SIG-M5 (cell line): ENCODE measurements at regions not wholly inside any gene's neighbourhood (a gene's known extent, or its start where the extent isn't known, plus 50 kb on each side); places are given as distances from the start of the nearest gene placed in this dataset.

Experiments used
- DNase-seq: peaks from one replicate; lab custom pipeline; 2025; lab: John Stamatoyannopoulos, UW

DNA sequence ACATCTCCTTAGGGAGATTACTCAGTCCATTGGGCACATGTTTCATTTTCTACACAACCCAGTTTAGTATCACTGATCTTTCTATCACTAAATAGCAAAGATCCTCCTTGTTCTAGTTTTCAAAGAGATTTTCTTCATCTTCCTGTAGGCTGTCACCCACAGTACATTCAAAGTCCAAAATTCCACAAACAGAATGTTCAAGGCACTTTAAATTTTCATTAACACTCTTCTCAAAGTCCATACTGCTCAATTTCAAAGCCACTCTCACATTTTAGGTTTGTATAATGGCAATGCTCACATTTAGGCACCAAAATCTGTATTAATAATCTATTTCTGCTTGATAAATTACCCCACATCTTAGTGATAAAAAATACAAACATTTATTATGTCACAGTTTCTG is 152.8 kb downstream of the FSIP2 start:
- no peak for DNase-seq

DNA sequence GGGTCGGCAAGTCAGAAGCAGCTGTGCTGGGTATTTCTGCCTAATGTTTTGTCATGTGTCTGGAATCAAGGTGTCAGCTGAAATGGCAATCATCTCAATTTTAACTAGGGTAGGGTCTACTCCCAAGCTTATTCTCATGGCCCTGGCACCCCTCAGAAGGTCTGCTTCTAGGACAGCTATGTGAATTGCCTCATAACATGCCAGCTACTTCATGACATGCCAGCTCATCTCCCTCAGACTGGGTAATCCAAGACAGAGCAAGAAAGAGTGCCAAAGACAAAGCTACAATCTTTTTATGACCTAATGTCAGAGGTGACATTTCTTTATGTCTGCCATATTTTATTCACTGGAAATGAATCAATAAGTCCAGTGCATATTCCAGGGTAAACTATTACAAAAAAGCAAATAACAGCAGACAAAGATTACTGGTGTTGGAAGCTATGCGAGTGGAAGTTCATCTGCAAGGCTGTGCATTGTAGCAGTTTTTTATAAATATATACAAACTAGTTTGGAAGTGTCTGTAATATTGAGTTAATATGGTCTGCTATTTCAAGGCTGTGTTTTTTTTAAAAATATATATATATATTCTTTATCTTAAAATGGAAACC is 153.3 kb downstream of the FSIP2 start:
- no peak for DNase-seq

DNA sequence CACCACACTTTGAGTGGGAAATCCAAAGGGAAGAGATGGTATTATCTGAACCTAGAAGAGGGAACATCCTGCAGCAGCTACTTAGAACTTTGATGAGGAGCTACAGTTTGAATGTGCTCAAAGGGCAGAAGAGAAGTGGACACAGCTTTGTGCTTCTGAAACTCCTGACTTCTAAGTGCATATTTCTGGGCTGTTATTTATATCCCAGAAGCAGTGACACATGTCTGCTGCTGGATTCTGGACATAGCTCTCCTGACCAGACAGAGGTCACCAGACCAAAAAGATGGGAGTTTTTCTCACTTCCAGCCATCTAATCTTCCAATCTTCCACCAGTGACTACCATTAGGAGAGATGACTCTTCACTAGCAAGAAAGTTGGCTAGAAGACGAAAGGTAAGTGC is 153.9 kb downstream of the FSIP2 start:
- no peak for DNase-seq

DNA sequence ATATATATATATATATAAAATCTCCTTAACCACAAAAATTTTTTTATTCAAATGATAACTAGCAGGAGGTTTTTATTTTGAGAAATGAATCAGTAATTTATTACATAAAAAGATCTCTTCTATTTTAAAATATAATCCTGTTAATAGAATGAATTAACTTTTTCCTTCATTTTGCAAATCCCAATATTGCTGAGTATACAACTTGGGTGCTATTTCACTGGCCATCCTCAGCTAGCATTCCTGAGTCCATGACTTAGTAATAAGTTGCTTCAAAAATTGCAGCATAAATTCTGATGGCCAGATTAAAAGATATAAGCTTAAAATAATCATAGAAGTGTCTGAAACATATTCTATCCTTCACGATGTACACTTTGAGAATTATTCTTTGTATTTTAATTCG is 155.6 kb downstream of the FSIP2 start:
- DNase-seq, result no peak

DNA sequence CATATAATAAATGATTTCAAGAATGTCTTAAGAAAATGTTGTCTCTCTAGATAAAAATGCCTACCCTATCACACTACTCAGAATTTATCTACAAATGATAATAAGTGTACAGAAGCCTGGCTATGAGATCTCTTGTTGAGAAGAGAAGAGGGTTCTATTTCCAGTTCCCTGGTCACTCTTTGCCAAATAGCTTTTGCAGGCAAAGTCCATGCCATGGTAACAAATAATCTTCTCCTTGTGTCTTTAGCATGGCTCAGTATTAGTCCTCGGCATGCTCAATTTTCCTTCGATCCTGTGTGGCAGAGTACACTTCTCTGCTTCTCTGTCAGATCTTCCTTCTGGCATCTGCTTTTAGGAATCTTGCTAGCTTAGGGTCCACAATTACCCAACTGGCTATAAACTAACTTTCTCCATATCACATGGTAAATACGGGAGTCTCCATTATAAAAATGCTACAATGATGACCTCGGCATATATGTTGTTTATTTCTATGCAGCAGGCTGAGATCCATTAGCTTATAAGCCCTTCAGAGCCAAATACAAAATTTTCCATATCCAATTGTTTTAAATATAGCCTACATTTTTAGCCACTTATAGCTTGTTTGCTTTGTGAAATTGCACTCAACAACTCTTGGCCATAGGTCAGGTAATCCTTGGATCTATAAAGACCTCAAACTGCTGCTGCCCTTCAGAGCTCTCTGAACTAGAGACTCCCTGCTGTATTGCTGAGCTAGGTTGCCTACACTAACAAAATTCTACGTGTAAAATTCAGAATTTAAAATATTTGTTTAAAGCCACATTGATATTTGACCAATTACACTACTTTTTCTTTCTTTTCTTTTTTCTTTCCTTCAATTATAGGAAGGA is 157.5 kb downstream of the FSIP2 start:
- DNase-seq, result no peak

DNA sequence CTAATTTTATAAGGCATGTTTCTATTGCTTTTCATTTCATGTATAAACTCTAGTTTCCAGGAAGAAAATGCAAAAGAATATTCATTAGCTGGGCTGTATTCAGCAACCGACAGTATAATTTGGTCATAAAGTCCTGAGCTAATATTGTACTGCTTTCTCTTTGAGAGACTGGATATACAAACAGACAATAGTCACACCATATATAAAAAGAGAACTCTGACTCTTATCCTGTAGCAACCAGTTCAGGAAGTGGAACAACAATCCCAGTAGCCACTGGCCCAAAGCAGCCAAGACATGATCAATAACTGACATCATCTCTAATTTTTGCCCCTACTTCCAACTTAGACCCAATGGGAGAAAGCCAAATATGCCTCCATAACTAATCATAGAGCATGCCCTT is 160.8 kb downstream of the FSIP2 start:
- DNase-seq, result no peak

- DNase-seq, result no peak
Observed at GRCh38 chr2:185919155-185919554, 180.6 kb downstream of the FSIP2 start.

DNA sequence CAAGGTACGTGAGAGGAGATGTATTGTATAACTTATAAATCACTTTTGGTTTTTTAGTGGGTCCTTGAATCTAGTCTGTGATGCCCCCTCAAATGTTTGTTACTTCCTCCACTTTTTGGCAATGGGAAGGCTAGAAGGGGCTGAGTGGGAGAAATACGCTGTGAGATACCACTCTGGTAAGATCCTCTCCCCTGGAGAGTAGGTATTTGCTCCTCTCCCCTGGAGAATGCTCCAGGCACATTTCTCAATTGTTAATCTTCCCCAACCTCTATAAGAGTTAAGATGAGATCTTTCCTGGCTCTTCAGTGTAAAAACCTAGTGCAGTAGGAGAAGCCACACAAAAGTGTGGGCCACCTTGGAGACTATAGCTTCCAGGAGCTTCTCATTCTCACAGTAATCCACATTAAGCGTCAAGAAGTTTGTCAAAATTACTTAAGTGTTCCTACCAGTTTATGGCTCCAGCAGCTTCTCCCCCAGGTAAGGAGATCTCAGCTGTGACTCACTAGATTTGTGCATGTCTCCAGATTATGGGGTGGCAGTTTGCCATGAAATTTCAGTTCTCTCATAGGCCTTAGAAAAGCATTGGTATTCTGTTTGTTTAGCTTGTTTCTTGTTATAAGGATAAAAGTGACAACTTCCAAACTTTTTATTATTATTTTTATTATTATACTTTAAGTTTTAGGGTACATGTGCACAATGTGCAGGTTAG is 182.6 kb downstream of the FSIP2 start:
- no peak for DNase-seq

- DNase-seq, result no peak
Observed at GRCh38 chr2:185934232-185934631, 195.6 kb downstream of the FSIP2 start.

DNA sequence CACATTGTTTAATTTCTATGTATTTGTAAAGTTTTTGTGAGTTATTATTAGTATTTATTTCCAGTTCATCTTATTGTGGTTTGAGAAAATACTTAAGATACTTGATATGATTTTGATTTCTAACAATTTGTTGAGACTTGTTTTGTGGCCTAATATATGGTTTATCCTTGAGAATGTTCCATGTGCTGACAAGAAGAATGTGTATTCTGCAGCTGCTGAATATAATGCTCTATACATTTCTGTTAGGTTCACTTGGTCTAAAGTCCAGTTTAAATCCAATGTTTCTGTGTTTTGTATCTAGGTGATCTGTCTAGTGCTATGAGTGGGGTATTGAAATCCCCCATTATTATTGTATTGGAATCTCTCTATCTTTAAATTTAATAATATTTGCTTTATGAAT is 201.3 kb downstream of the FSIP2 start:
- DNase-seq, result no peak

DNA sequence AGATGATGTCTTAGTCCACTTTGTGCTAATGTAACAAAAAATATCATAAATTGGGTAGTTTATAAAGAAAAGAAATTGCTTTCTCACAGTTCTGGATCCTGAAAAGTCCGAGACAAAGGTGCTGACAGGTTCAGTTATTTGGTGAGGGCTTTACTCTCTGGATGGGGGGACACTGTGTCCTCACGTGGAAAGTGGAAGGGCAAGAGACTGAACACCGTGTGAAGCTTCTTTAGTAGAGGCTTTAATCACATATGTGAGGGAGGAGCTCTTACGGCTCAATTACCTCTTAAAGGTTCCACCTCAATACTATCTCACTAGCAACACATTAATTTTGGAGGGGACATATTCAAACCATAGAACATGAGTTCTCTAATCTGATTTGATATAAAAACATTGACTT is 204.3 kb downstream of the FSIP2 start:
- no peak for DNase-seq

DNA sequence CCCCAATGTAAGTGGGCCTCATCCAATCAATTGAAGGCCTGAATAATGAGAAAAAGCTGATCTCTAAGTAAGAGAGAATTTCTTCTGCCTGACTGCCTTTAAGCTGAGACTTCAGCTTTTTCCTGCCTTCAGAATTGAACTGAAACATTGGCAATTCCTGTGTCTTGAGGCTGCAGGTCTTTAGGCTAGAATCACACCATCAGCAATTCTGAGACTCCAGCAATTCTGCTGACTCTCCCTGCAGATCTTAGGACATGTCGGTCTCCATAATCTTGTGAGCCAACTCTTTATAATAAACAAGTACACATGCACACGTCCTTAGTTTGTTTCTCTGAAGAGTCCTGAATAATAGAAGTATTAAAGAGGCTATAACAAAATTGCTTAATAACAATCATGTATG is 209.1 kb downstream of the FSIP2 start:
- no peak for DNase-seq

GRCh38 chr2:185952100-185952499 is 213.5 kb downstream of the FSIP2 start:
- no peak for DNase-seq

- no peak for DNase-seq
Observed at GRCh38 chr2:185954389-185954788, 215.8 kb downstream of the FSIP2 start.

- no peak for DNase-seq
Observed at GRCh38 chr2:185955050-185955449, 216.4 kb downstream of the FSIP2 start.

DNA sequence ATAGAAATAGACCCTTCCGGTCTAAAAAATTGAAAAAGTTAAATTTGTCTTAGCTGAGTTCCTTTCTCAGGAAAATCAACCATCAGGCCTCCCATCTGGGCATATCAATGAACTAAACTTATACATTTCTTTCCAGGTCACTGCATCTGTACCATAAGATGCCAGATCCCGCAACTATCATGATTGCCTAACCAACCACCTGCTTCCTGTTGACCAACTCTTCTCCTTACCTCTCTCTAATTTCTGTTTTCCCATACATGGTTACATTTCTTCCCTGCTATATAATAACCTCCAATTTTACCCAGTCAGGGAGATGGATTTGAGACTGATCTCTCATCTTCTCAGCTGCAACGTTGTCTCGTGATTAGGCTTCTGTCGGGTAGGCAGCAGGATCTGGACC is 228.7 kb downstream of the FSIP2 start:
- no peak for DNase-seq

- no peak for DNase-seq
Observed at GRCh38 chr2:185970148-185970852, 231.7 kb downstream of the FSIP2 start.

- no peak for DNase-seq
Observed at GRCh38 chr2:185978634-185979407, 240.2 kb downstream of the FSIP2 start.

DNA sequence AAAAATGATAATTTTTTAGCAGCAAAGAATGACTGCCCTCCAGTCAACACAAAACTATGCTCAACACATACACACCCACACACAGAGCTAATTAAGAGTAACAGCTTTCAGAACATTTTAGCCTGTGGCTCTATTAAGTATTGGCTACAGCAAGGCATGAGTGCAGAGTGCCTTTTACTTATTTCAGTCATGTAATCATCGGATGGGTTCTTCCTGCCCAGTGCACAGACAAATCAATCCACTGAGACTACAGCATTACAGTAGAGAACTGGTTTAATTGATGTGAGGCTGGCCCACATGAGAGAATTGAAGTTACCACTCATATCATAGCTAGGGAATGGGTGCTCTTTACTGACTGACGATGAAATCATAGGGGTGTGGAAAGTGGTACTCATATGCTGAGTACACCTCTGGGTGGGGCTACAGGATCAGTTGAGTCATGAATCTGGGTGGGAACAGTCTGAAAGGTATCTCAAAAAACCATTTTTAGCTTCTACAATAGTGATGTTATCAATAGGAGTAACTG is 241.0 kb downstream of the FSIP2 start:
- DNase-seq, result no peak

DNA sequence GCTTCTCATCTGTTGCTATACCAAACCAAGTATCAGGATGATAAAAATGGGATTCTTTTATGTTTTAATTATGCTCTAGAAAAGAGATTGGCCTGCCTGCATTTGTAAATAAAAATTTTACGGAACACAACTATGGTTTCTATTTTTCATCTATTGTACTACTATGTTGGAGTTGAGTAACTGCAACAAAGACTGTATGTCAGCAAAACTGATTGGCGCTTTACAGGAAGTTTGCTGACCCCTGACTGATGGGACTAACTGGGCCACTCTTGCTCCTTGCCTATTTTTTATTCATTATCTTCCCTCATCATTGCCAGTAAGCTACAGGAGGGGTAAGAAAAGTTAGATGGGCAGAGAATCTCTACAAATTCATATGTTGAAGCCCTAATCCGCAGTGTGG is 242.3 kb downstream of the FSIP2 start:
- DNase-seq, result no peak

DNA sequence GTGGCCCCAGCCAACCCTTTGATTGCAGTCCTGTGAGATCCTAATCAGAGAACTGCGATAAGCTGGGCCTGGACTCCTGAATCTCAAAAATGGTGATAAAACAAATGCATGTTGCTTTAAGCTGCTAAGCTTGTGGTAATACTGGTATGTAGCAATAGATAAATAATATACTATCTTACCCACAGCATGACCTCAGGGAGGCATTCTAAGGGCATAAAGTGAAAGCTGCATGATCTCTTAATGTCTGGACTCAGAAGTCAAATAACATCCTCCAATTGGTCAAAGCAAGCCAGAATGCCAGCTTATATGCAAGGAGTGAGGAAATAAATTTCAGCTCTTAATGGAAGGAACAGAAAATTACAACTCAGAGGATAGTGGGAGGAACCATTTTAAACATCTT is 246.1 kb downstream of the FSIP2 start:
- no peak for DNase-seq
